DND-41 (cell line): ENCODE measurements at regions not wholly inside any gene's neighbourhood (a gene's known extent, or its start where the extent isn't known, plus 50 kb on each side); places are given as distances from the start of the nearest gene placed in this dataset.

Experiments
- ATAC-seq: fragments of 200-7000 bp; cut with Tn5 transposase; 3 replicates; pipeline ENCODE4 v1.9.1; 2021; ENCODE audit warnings: low read depth; ENCODE audit not compliant: insufficient read depth
- DNase-seq: peaks from one replicate; pipeline ENCODE4 v3.0.0-alpha.2; 2020
- H2AFZ ChIP-seq: 2 replicates; pipeline ENCODE4 v1.6.0; 2012; ENCODE audit warnings: low read depth, low read length
- H3K27ac ChIP-seq: 2 replicates; pipeline ENCODE4 v1.5.1; 2012; ENCODE audit warnings: low read length, inconsistent platforms
- H3K27me3 ChIP-seq: fragments of 200-600 bp; sonication (generic); 2 replicates; pipeline ENCODE4 v1.6.0; 2012; ENCODE audit warnings: low read length, mild to moderate bottlenecking, inconsistent platforms; ENCODE audit not compliant: insufficient read depth, poor library complexity
- H3K36me3 ChIP-seq: 2 replicates; pipeline ENCODE4 v1.5.1; 2012; ENCODE audit warnings: low read length, inconsistent platforms; ENCODE audit not compliant: insufficient read depth
- H3K4me1 ChIP-seq: 2 replicates; pipeline ENCODE4 v1.5.1; 2012; ENCODE audit warnings: mild to moderate bottlenecking, low read length; ENCODE audit not compliant: insufficient read depth
- H3K4me2 ChIP-seq: 2 replicates; pipeline ENCODE4 v1.6.0; 2012; ENCODE audit warnings: mild to moderate bottlenecking, moderate library complexity, low read length, inconsistent platforms; ENCODE audit not compliant: insufficient read depth
- H3K4me3 ChIP-seq, 2 experiments: fragments of 200-600 bp in 1 of 2; shearing (Covaris generic) in 1 of 2; 2 replicates each; pipeline ENCODE4 v1.5.1; 2012 to 2016; ENCODE audit warnings: inconsistent platforms in 2 of 2, low read length in 2 of 2, mild to moderate bottlenecking in 2 of 2, low read depth in 1 of 2, moderate library complexity in 1 of 2
- H3K79me2 ChIP-seq: 2 replicates; pipeline ENCODE4 v1.6.0; 2012; ENCODE audit warnings: low read length, inconsistent platforms; ENCODE audit not compliant: insufficient read depth
- H3K9ac ChIP-seq: 2 replicates; pipeline ENCODE4 v1.6.0; 2012; ENCODE audit warnings: low read depth, mild to moderate bottlenecking, inconsistent platforms, low read length, moderate library complexity
- H3K9me3 ChIP-seq: 2 replicates; pipeline ENCODE4 v1.5.1; 2012; ENCODE audit warnings: low read length, moderate library complexity, mild to moderate bottlenecking, inconsistent platforms; ENCODE audit not compliant: insufficient read depth, severe bottlenecking
- H4K20me1 ChIP-seq: 2 replicates; pipeline ENCODE4 v1.6.0; 2012; ENCODE audit warnings: low read length; ENCODE audit not compliant: insufficient read depth
- CTCF ChIP-seq: IDR thresholded peaks from 2 replicates; pipeline ENCODE4 v1.5.1; 2012; ENCODE audit warnings: borderline replicate concordance, low read length, moderate library complexity, mild to moderate bottlenecking; ENCODE audit not compliant: poor library complexity, severe bottlenecking; ENCODE audit errors: extremely low read depth
- EZH2 ChIP-seq: IDR thresholded peaks from 3 replicates; pipeline ENCODE4 v1.6.1; 2012; ENCODE audit warnings: borderline replicate concordance, low read depth, mild to moderate bottlenecking, moderate library complexity, low read length, inconsistent platforms; ENCODE audit not compliant: severe bottlenecking

- Histone ChIP-seq H3K36me3 (no peaks in the 10 kb centered on the region), H4K20me1 (no peaks in the 10 kb centered on the region), H3K27me3 (no peaks in the 10 kb centered on the region), H2AFZ (no peak overlapping the region), H3K4me3 (no peak overlapping the region), H3K79me2 (no peaks in the 10 kb centered on the region), H3K9ac (no peak overlapping the region), H3K27ac (no peak overlapping the region), H3K4me2 (no peak overlapping the region), H3K9me3 (no peaks in the 10 kb centered on the region), H3K4me1 (no peaks in the 10 kb centered on the region)
- TF ChIP-seq CTCF (no peak), EZH2 (no peak)
- ATAC-seq (no peak), DNase-seq (no peak)
These were observed 202.3 kb upstream of the SLC38A2 start for GRCh38 chr12:46574847-46575246.

DNA sequence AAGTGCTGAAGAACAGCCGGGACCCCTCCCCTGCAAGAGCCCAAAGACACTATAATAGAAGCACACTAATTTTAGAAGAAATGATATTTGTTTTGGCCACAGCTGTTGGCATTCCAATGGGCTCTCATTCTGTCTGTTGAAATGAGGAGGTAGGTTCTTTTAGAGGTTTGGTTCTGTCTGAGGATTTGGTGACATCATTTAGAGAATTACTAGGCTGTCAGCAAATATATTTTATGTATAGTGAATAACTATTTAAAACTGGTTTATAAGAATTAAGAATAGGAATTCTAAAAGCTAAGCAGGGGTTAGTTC lies 200.7 kb upstream of the SLC38A2 start:
- H3K4me2 ChIP-seq = no peak overlapping the region
- H3K79me2 ChIP-seq = no peaks in the 10 kb centered on the region; the same call in 1 of the 2 replicates
- DNase-seq = no peak
- no peak overlapping the region for H3K27ac ChIP-seq
- H3K27me3 ChIP-seq = no peaks in the 10 kb centered on the region
- no peaks in the 10 kb centered on the region for H3K4me1 ChIP-seq
- no peak overlapping the region for H2AFZ ChIP-seq
- H4K20me1 ChIP-seq = no peaks in the 10 kb centered on the region
- no peaks in the 10 kb centered on the region for H3K36me3 ChIP-seq
- H3K9me3 ChIP-seq = peaks cover 4% of the 10 kb centered on the region
- no peak for ATAC-seq
- TF ChIP-seq EZH2 (no peak), CTCF (no peak)
- H3K9ac ChIP-seq = no peak overlapping the region
- no peak overlapping the region for H3K4me3 ChIP-seq

- Histone ChIP-seq H2AFZ (no peak overlapping the region), H3K9ac (no peak overlapping the region), H3K79me2 (no peaks in the 10 kb centered on the region; the same call in 1 of the 2 replicates), H3K27ac (no peak overlapping the region), H4K20me1 (no peaks in the 10 kb centered on the region), H3K4me1 (no peaks in the 10 kb centered on the region), H3K9me3 (peaks cover 9% of the 10 kb centered on the region), H3K27me3 (no peaks in the 10 kb centered on the region), H3K4me2 (no peak overlapping the region), H3K36me3 (no peaks in the 10 kb centered on the region), H3K4me3 (no peak overlapping the region)
- TF ChIP-seq CTCF (no peak), EZH2 (no peak)
- DNase-seq (no peak), ATAC-seq (no peak)
These were observed 200.2 kb upstream of the SLC38A2 start for GRCh38 chr12:46572644-46573346.
